HEK293 (cell line): ENCODE measurements at regions not wholly inside any gene's neighbourhood (a gene's known extent, or its start where the extent isn't known, plus 50 kb on each side); places are given as distances from the start of the nearest gene placed in this dataset.

Experiments used
- FEZF1 ChIP-seq: fragments of 450-650 bp; formaldehyde crosslinking; IDR thresholded peaks from 2 replicates; pipeline ENCODE4 v1.5.1; 2016; ENCODE audit warnings: missing biosample characterization, missing genetic modification characterization
- KLF1 ChIP-seq: fragments of 450-650 bp; formaldehyde crosslinking; IDR thresholded peaks from 2 replicates; pipeline ENCODE4 v1.5.1; 2016; ENCODE audit warnings: missing biosample characterization, missing genetic modification characterization
- WT1 ChIP-seq: fragments of 450-650 bp; formaldehyde crosslinking; IDR thresholded peaks from 2 replicates; pipeline ENCODE4 v1.5.1; 2016; ENCODE audit warnings: missing biosample characterization, missing genetic modification characterization
- ZBTB7A ChIP-seq: fragments of 450-650 bp; formaldehyde crosslinking; IDR thresholded peaks from 2 replicates; pipeline ENCODE4 v1.5.1; 2016; ENCODE audit warnings: low read depth, missing biosample characterization, missing genetic modification characterization
- ZNF362 ChIP-seq: fragments of 450-650 bp; formaldehyde crosslinking; IDR thresholded peaks from 2 replicates; pipeline ENCODE4 v1.5.1; 2016; ENCODE audit warnings: missing biosample characterization, missing genetic modification characterization
- ZNF449 ChIP-seq: fragments of 450-650 bp; formaldehyde crosslinking; IDR thresholded peaks from 2 replicates; pipeline ENCODE4 v1.5.1; 2017; ENCODE audit warnings: missing biosample characterization, mild to moderate bottlenecking, missing genetic modification characterization, moderate library complexity
- ZNF747 ChIP-seq: fragments of 450-650 bp; formaldehyde crosslinking; IDR thresholded peaks from 2 replicates; pipeline ENCODE4 v1.5.1; 2016; ENCODE audit warnings: missing biosample characterization, missing genetic modification characterization
- TF ChIP-seq, protein P1 (sequence below): fragments of 450-650 bp; formaldehyde crosslinking; IDR thresholded peaks from 2 replicates; pipeline ENCODE4 v1.5.1; 2016; ENCODE audit warnings: missing biosample characterization, missing genetic modification characterization

GRCh38 chr19:31974941-31975340, 370.5 kb upstream of the ZNF507 start:
- no peak for TF ChIP-seq ZNF747 (tag by site-specific recombination)
- no peak for TF ChIP-seq WT1 (tag by site-specific recombination)
- TF ChIP-seq, protein P1, sequence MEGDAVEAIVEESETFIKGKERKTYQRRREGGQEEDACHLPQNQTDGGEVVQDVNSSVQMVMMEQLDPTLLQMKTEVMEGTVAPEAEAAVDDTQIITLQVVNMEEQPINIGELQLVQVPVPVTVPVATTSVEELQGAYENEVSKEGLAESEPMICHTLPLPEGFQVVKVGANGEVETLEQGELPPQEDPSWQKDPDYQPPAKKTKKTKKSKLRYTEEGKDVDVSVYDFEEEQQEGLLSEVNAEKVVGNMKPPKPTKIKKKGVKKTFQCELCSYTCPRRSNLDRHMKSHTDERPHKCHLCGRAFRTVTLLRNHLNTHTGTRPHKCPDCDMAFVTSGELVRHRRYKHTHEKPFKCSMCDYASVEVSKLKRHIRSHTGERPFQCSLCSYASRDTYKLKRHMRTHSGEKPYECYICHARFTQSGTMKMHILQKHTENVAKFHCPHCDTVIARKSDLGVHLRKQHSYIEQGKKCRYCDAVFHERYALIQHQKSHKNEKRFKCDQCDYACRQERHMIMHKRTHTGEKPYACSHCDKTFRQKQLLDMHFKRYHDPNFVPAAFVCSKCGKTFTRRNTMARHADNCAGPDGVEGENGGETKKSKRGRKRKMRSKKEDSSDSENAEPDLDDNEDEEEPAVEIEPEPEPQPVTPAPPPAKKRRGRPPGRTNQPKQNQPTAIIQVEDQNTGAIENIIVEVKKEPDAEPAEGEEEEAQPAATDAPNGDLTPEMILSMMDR (tag by site-specific recombination), result no peak
- TF ChIP-seq ZNF362, result no peak
- no peak for TF ChIP-seq ZNF449 (tag by site-specific recombination)
- no peak for TF ChIP-seq FEZF1
- TF ChIP-seq ZBTB7A (tag by site-specific recombination), result no peak
- TF ChIP-seq KLF1 (tag by site-specific recombination), result no peak
